ENCODE measurements at regions not wholly inside any gene's neighbourhood (a gene's known extent, or its start where the extent isn't known, plus 50 kb on each side); places are given as distances from the start of the nearest gene placed in this dataset.
"Not testable (repeated sequence)": the region's sequence is repeated elsewhere in the genome, so short reads cannot be mapped to it uniquely, and the experiment has no call there.

DNA sequence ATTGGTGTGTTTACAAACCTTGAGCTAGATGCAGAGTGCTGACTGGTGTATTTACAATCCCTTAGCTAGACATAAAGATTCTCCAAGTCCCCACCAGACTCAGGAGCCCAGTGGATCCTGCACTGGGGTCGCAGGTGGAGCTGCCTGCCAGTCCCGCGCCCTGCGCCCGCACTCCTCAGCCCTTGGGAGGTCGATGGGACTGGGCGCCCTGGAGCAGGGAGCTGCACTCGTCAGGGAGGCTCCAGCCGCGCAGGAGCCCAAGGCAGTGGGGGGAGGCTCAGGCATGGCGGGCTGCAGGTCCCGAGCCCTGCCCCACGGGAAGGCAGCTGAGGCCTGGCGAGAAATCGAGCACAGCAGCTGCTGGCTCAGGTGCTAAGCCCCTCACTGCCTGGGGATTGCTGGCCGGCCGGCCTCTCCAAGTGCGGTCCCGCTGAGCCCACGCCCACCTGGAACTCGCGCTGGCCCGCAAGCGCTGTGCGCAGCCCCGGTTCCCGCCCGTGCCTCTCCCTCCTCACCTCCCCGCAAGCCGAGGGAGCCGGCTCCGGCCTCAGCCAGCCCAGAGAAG lies 105.0 kb downstream of the DDX1 start:
- TF ChIP-seq KLF9 (tag by site-specific recombination; IDR thresholded peaks at IDR 0.05; ENCODE audit: low read depth); SCRT1 (tag by site-specific recombination; IDR thresholded peaks at IDR 0.05; ENCODE audit: borderline replicate concordance); ZFP3 (tag by site-specific recombination; IDR thresholded peaks at IDR 0.05; ENCODE audit: low read depth): not testable (repeated sequence)
- TF ChIP-seq, protein P1, sequence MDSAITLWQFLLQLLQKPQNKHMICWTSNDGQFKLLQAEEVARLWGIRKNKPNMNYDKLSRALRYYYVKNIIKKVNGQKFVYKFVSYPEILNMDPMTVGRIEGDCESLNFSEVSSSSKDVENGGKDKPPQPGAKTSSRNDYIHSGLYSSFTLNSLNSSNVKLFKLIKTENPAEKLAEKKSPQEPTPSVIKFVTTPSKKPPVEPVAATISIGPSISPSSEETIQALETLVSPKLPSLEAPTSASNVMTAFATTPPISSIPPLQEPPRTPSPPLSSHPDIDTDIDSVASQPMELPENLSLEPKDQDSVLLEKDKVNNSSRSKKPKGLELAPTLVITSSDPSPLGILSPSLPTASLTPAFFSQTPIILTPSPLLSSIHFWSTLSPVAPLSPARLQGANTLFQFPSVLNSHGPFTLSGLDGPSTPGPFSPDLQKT (IDR thresholded peaks at IDR 0.05; ENCODE audit: borderline replicate concordance, low read depth, low read length): not testable (repeated sequence)
